IMR-90 (cell line): ENCODE measurements at regions not wholly inside any gene's neighbourhood (a gene's known extent, or its start where the extent isn't known, plus 50 kb on each side); places are given as distances from the start of the nearest gene placed in this dataset.

Experiments
- ATAC-seq: fragments of 200-7000 bp; cut with Tn5 transposase; 2 replicates; pipeline ENCODE4 v1.9.1; 2020; ENCODE audit warnings: low read depth, mild to moderate bottlenecking, moderate library complexity
- BruUV-seq: library from RNA; stranded (reverse); fragments of 400-500 nt; replicated peaks from 2 replicates; lab custom pipeline; 2021; lab: Mats Ljungman, UMichigan
- CTCF ChIA-PET: fragments of 300-600 bp; formaldehyde crosslinking; extraction: SDS; loops from one replicate; lab custom pipeline; 2021; ENCODE audit warnings: antibody characterized with exemption; lab: Yijun Ruan, JAX
- POLR2A ChIA-PET: fragments of 300-600 bp; sonication (Branson Sonifier 250); formaldehyde crosslinking; loops from one replicate; lab custom pipeline; 2022; ENCODE audit warnings: antibody characterized with exemption; ENCODE audit not compliant: unreplicated experiment; lab: Charles Lee
- DNase-seq: peaks from one replicate; pipeline ENCODE4 v3.0.0; 2013
- H2AFZ ChIP-seq: replicated peaks from 2 replicates; pipeline ENCODE3; 2013; ENCODE audit warnings: low read length, mild to moderate bottlenecking; ENCODE audit not compliant: poor library complexity
- H2AK5ac ChIP-seq: 2 replicates; pipeline ENCODE4 v1.6.1; 2013; ENCODE audit warnings: low read depth, low read length, inconsistent platforms
- H2AK9ac ChIP-seq: replicated peaks from 2 replicates; pipeline ENCODE3; 2013; ENCODE audit warnings: mild to moderate bottlenecking, low read depth, low read length, moderate library complexity; ENCODE audit not compliant: poor library complexity
- H2BK120ac ChIP-seq: 2 replicates; pipeline ENCODE4 v1.6.1; 2013; ENCODE audit warnings: low read depth, low read length, inconsistent platforms
- H2BK15ac ChIP-seq: 3 replicates; pipeline ENCODE4 v1.6.1; 2013; ENCODE audit warnings: low read depth, low read length, inconsistent platforms
- H2BK20ac ChIP-seq: 2 replicates; pipeline ENCODE4 v1.6.1; 2013; ENCODE audit warnings: low read depth, mild to moderate bottlenecking, inconsistent platforms, low read length, moderate library complexity
- H2BK5ac ChIP-seq: 2 replicates; pipeline ENCODE4 v1.6.1; 2013; ENCODE audit warnings: mild to moderate bottlenecking, low read depth, low read length, inconsistent platforms; ENCODE audit not compliant: poor library complexity, severe bottlenecking
- H3K14ac ChIP-seq: replicated peaks from 2 replicates; pipeline ENCODE4 v1.6.1; 2013; ENCODE audit warnings: low read depth, low read length, inconsistent platforms
- H3K18ac ChIP-seq: 2 replicates; pipeline ENCODE4 v1.6.1; 2013; ENCODE audit warnings: low read depth, low read length, control low read depth
- H3K23ac ChIP-seq: 2 replicates; pipeline ENCODE4 v1.6.1; 2013; ENCODE audit warnings: low read depth, low read length, inconsistent platforms
- H3K27ac ChIP-seq: 2 replicates; pipeline ENCODE4 v1.5.1; 2013; ENCODE audit warnings: mild to moderate bottlenecking, control low read depth, low read length; ENCODE audit not compliant: insufficient read depth
- H3K27me3 ChIP-seq: 2 replicates; pipeline ENCODE4 v1.6.1; 2013; ENCODE audit warnings: low read length; ENCODE audit not compliant: control insufficient read depth, insufficient read depth
- H3K36me3 ChIP-seq: 2 replicates; pipeline ENCODE4 v1.6.1; 2013; ENCODE audit warnings: low read length, mixed read lengths; ENCODE audit not compliant: control insufficient read depth, insufficient read depth
- H3K4ac ChIP-seq: 2 replicates; pipeline ENCODE4 v1.6.1; 2013; ENCODE audit warnings: low read depth, low read length, inconsistent platforms
- H3K4me1 ChIP-seq: 2 replicates; pipeline ENCODE4 v1.6.1; 2013; ENCODE audit warnings: low read length, mixed read lengths; ENCODE audit not compliant: control insufficient read depth, insufficient read depth
- H3K4me2 ChIP-seq: 2 replicates; pipeline ENCODE4 v1.6.1; 2013; ENCODE audit warnings: low read depth, mild to moderate bottlenecking, control low read depth, low read length, moderate library complexity
- H3K4me3 ChIP-seq: 2 replicates; pipeline ENCODE4 v1.5.1; 2013; ENCODE audit warnings: low read depth, mild to moderate bottlenecking, control low read depth, low read length, moderate library complexity; ENCODE audit not compliant: insufficient read depth
- H3K56ac ChIP-seq: 2 replicates; pipeline ENCODE4 v1.6.1; 2013; ENCODE audit warnings: low read length, inconsistent platforms; ENCODE audit not compliant: insufficient read depth; ENCODE audit errors: extremely low read depth
- H3K79me1 ChIP-seq, 2 experiments: 2 replicates each; pipeline ENCODE4 v1.6.1; 2013; ENCODE audit warnings: low read length in 2 of 2, inconsistent platforms in 1 of 2, low read depth in 1 of 2
- H3K9ac ChIP-seq: 2 replicates; pipeline ENCODE4 v1.6.1; 2013; ENCODE audit warnings: low read depth, low read length, control low read depth
- H3K9me1 ChIP-seq: 2 replicates; pipeline ENCODE4 v1.6.1; 2013; ENCODE audit warnings: low read length, inconsistent platforms; ENCODE audit not compliant: insufficient read depth
- H3K9me3 ChIP-seq: 2 replicates; pipeline ENCODE4 v1.6.1; 2013; ENCODE audit warnings: low read length; ENCODE audit not compliant: control insufficient read depth, insufficient read depth
- H4K20me1 ChIP-seq: 2 replicates; pipeline ENCODE4 v1.6.1; 2013; ENCODE audit warnings: low read length, inconsistent platforms; ENCODE audit not compliant: insufficient read depth
- H4K5ac ChIP-seq: 2 replicates; pipeline ENCODE4 v1.6.1; 2013; ENCODE audit warnings: mild to moderate bottlenecking, low read depth, low read length, control low read depth
- H4K8ac ChIP-seq, 2 experiments: 2 replicates each; pipeline ENCODE4 v1.6.1; 2013; ENCODE audit warnings: low read depth in 2 of 2, low read length in 2 of 2, control low read depth in 1 of 2, inconsistent platforms in 1 of 2
- H4K91ac ChIP-seq: 2 replicates; pipeline ENCODE4 v1.6.1; 2013; ENCODE audit warnings: low read depth, low read length, inconsistent platforms; ENCODE audit not compliant: insufficient read depth
- BHLHE40 ChIP-seq: fragments of 150-350 bp; IDR thresholded peaks from 2 replicates; pipeline ENCODE4 v1.6.1; 2016; ENCODE audit warnings: mild to moderate bottlenecking, low read depth, low read length
- CEBPB ChIP-seq: IDR thresholded peaks from 2 replicates; pipeline ENCODE4 v1.6.1; 2012; ENCODE audit warnings: low read depth, low read length, improper control_type of control experiment
- CHD1 ChIP-seq: IDR thresholded peaks from 2 replicates; pipeline ENCODE4 v1.6.1; 2012; ENCODE audit warnings: low read depth, low read length, improper control_type of control experiment
- CTCF ChIP-seq: conservative IDR thresholded peaks from 2 replicates; pipeline ENCODE4 v1.5.1; 2012; ENCODE audit warnings: mild to moderate bottlenecking, low read depth, low read length, improper control_type of control experiment
- FOS ChIP-seq: fragments of 150-350 bp; IDR thresholded peaks from 2 replicates; pipeline ENCODE4 v1.6.1; 2016; ENCODE audit warnings: low read depth, low read length
- MAFK ChIP-seq: IDR thresholded peaks from 2 replicates; pipeline ENCODE4 v1.6.1; 2012; ENCODE audit warnings: low read depth, low read length, improper control_type of control experiment
- MAZ ChIP-seq: IDR thresholded peaks from 2 replicates; pipeline ENCODE4 v1.6.1; 2012; ENCODE audit warnings: low read depth, mild to moderate bottlenecking, low read length, improper control_type of control experiment, moderate library complexity, borderline replicate concordance
- MXI1 ChIP-seq: IDR thresholded peaks from 2 replicates; pipeline ENCODE4 v1.6.1; 2012; ENCODE audit warnings: low read depth, mild to moderate bottlenecking, low read length, moderate library complexity, borderline replicate concordance
- NFE2L2 ChIP-seq: fragments of 150-350 bp; IDR thresholded peaks from 2 replicates; pipeline ENCODE4 v1.6.1; 2016; ENCODE audit warnings: low read depth, mild to moderate bottlenecking, low read length
- POLR2A ChIP-seq: IDR thresholded peaks from 2 replicates; pipeline ENCODE4 v1.6.1; 2012; ENCODE audit warnings: mild to moderate bottlenecking, low read depth, low read length
- RAD21 ChIP-seq: IDR thresholded peaks from 2 replicates; pipeline ENCODE4 v1.6.1; 2012; ENCODE audit warnings: low read length, improper control_type of control experiment
- RCOR1 ChIP-seq: IDR thresholded peaks from 2 replicates; pipeline ENCODE4 v1.6.1; 2012; ENCODE audit warnings: mild to moderate bottlenecking, low read length, improper control_type of control experiment; ENCODE audit not compliant: insufficient replicate concordance
- RFX5 ChIP-seq: IDR thresholded peaks from 2 replicates; pipeline ENCODE4 v1.8.0; 2012; ENCODE audit warnings: low read depth, mild to moderate bottlenecking, low read length, moderate library complexity
- SMC3 ChIP-seq: fragments of 150-350 bp; IDR thresholded peaks from 2 replicates; pipeline ENCODE4 v1.6.1; 2016; ENCODE audit warnings: low read depth, mild to moderate bottlenecking, antibody characterized with exemption, low read length, moderate library complexity
- USF2 ChIP-seq: fragments of 150-350 bp; IDR thresholded peaks from 2 replicates; pipeline ENCODE4 v1.6.1; 2017; ENCODE audit warnings: mild to moderate bottlenecking, antibody characterized with exemption, low read length, low read depth
- WGBS, 2 experiments: methylation state at CpG; one replicate each; pipeline versions ENCODE4 v1.1.5 to v1.1.7; 2013; ENCODE audit warnings: missing lambda C conversion rate in 2 of 2; ENCODE audit not compliant: insufficient read length in 1 of 2; ENCODE audit errors: extremely low coverage in 2 of 2; 5-methylcytosine and 5-hydroxymethylcytosine counted together
- dilution Hi-C: fragments of 300-500 bp; cut with HindIII; formaldehyde crosslinking; loops from one replicate; pipeline ENCODE4 v1.14.3; 2018; ENCODE audit warnings: low sequenced_read_pairs; ENCODE audit not compliant: unreplicated experiment
- in situ Hi-C: fragments of 300-500 bp; cut with MboI; formaldehyde crosslinking; loops from 3 replicates; pipeline ENCODE4 v1.14.3; 2019; ENCODE audit warnings: low sequenced_read_pairs, inconsistent platforms, mixed read lengths
- intact Hi-C: fragments of 100-400 bp; cut with micrococcal nuclease; formaldehyde crosslinking; loops from 2 replicates; pipeline ENCODE4 v1.10.0; 2022
- TF ChIP-seq, protein P1 (sequence below): fragments of 150-350 bp; IDR thresholded peaks from 2 replicates; pipeline ENCODE4 v1.6.1; 2016; ENCODE audit warnings: low read depth, mild to moderate bottlenecking, low read length, moderate library complexity, borderline replicate concordance

DNA sequence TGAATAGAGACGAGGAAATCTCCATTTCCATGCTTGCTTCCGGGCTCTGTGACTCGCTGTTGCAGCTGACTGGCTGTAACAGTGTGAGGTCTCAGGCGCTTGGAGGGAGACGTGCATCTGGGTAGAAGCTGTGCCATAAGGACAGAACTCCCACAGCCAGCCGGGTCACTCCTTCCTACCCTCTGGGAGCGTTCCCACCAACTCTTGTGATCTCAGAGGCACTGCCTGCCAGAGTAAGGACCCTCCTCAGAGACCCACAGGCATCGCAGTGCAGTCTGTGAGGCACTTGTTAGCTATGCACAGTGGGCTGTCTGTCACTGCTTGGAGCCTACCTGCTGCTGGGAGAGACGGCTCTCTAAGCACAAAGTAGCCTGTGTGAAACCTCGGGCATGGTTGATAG is 203.4 kb upstream of the SEMA6A start:
- no TSS peak for BruUV-seq
- in situ Hi-C loops: no loop called here
- Histone ChIP-seq H3K9me1 (no peaks in the 10 kb centered on the region), H3K36me3 (no peaks in the 10 kb centered on the region), H3K56ac (no peak overlapping the region), H2BK15ac (no peak overlapping the region), H3K79me1 (no peaks in the 10 kb centered on the region), H2AK5ac (no peak overlapping the region), H3K4me3 (no peak overlapping the region), H2AK9ac (no peak overlapping the region), H4K20me1 (no peaks in the 10 kb centered on the region), H3K4me1 (no peaks in the 10 kb centered on the region), H2BK20ac (no peak overlapping the region), H3K4ac (no peak overlapping the region), H3K9ac (no peak overlapping the region), H4K5ac (no peak overlapping the region), H3K23ac (no peak overlapping the region), H3K27ac (no peak overlapping the region), H2AFZ (peak overlapping the region; percentile 39), H2BK5ac (no peak overlapping the region), H3K9me3 (peaks cover 5% of the 10 kb centered on the region; the same call in 1 of the 2 replicates), H3K27me3 (no peaks in the 10 kb centered on the region), H3K4me2 (no peak overlapping the region), H4K8ac (no peak overlapping the region), H3K14ac (no peak overlapping the region), H2BK120ac (no peak overlapping the region), H3K18ac (no peak overlapping the region), H4K91ac (no peak overlapping the region)
- ChIA-PET CTCF (interaction anchor here (0.5 kb wide), 1 partner anchor 714 kb away, joined by 5 read pairs; no protein-coding TSS in a partner anchor), POLR2A (no interaction called here)
- no peak for DNase-seq
- intact Hi-C loops: no loop called here
- ATAC-seq: no peak
- dilution Hi-C loops: no loop called here
- TF ChIP-seq, protein P1, sequence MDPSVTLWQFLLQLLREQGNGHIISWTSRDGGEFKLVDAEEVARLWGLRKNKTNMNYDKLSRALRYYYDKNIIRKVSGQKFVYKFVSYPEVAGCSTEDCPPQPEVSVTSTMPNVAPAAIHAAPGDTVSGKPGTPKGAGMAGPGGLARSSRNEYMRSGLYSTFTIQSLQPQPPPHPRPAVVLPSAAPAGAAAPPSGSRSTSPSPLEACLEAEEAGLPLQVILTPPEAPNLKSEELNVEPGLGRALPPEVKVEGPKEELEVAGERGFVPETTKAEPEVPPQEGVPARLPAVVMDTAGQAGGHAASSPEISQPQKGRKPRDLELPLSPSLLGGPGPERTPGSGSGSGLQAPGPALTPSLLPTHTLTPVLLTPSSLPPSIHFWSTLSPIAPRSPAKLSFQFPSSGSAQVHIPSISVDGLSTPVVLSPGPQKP: no peak
- TF ChIP-seq BHLHE40 (no peak), CHD1 (no peak), USF2 (no peak), CEBPB (no peak), POLR2A (no peak), NFE2L2 (no peak), RAD21 (no peak), FOS (no peak), RFX5 (no peak), MAFK (no peak), RCOR1 (no peak), MAZ (no peak), MXI1 (no peak), CTCF (no peak), SMC3 (no peak)
- no CpG with 5 or more reads among the region's 10 CpGs for WGBS, 2 experiments
